ENCODE measurements at regions not wholly inside any gene's neighbourhood (a gene's known extent, or its start where the extent isn't known, plus 50 kb on each side); places are given as distances from the start of the nearest gene placed in this dataset.

- Histone ChIP-seq H3K4ac (replicated peaks; ENCODE audit: insufficient read length, low read depth, low read length) (no peak overlapping the region), H4K8ac (ENCODE audit: extremely low read depth, insufficient read depth, low read length) (no peak overlapping the region)
- no peak for TF ChIP-seq SUZ12 (IDR thresholded peaks at IDR 0.05; ENCODE audit: low read length)
- TF ChIP-seq TEAD4 (IDR thresholded peaks at IDR 0.05; ENCODE audit: low read depth, low read length), result 0 out of 2 replicates have a peak, but pooled peaks have one; percentile 29
- TF ChIP-seq MAX (IDR thresholded peaks at IDR 0.05), result peak; percentile 86
- TF ChIP-seq SIX5 (IDR thresholded peaks at IDR 0.05; ENCODE audit: low read depth, low read length), result no peak
- peak; percentile 59 to 71 for TF ChIP-seq RAD21 (IDR thresholded peaks at IDR 0.05 in 1 of 2, conservative IDR thresholded peaks at IDR 0.05 in 1 of 2; ENCODE audit: low read depth in 2 of 2, low read length in 2 of 2)
- TF ChIP-seq CTCF (IDR thresholded peaks at IDR 0.05; ENCODE audit: control extremely low read depth in 1 of 3, insufficient read depth in 1 of 3, low read depth in 1 of 3, low read length in 3 of 3), result peak; percentile 58 to 86 (median 82)
Measured at GRCh38 chr1:232211149-232211548, 418.8 kb downstream of the SIPA1L2 start.

More at GRCh38 chr1:232211149-232211548, 418.8 kb downstream of the SIPA1L2 start:
- Histone ChIP-seq H3K36me3 (ENCODE audit: control insufficient read depth in 2 of 4, insufficient read depth in 4 of 4, low read length in 3 of 4) (no peaks in the 10 kb centered on the region), H3K79me2 (ENCODE audit: control insufficient read depth in 1 of 2, insufficient read depth in 2 of 2, low read length in 2 of 2) (no peaks in the 10 kb centered on the region), H3K27me3 (replicated peaks in 1 of 4; ENCODE audit: control insufficient read depth in 3 of 4, extremely low read depth in 1 of 4, insufficient read depth in 3 of 4, low read length in 3 of 4) (no peaks in the 10 kb centered on the region; a peak in 1 of 7 replicates), H3K23me2 (ENCODE audit: low read depth, low read length) (no peaks in the 10 kb centered on the region), H2BK12ac (ENCODE audit: low read depth, low read length) (no peak overlapping the region), H3K18ac (ENCODE audit: extremely low read depth, low read length) (no peak overlapping the region), H2BK120ac (replicated peaks; ENCODE audit: low read depth, low read length) (no peak overlapping the region), H3K4me2 (ENCODE audit: insufficient read depth in 1 of 2, low read depth in 2 of 2, low read length in 2 of 2) (no peak overlapping the region), H2BK5ac (ENCODE audit: low read depth, low read length) (no peak overlapping the region), H4K5ac (ENCODE audit: insufficient read length, low read depth, low read length) (no peak overlapping the region), H3K79me1 (ENCODE audit: low read depth, low read length) (no peaks in the 10 kb centered on the region), H2BK15ac (ENCODE audit: low read length) (no peak overlapping the region), H3K23ac (ENCODE audit: insufficient read length) (no peak overlapping the region), H2AK5ac (ENCODE audit: low read depth, low read length) (no peak overlapping the region), H2AFZ (ENCODE audit: low read length) (no peak overlapping the region), H3K27ac (ENCODE audit: low read depth, low read length) (no peak overlapping the region), H3K56ac (replicated peaks; ENCODE audit: insufficient read length, low read depth, low read length) (no peak overlapping the region), H4K20me1 (replicated peaks in 1 of 2; ENCODE audit: control insufficient read depth in 1 of 2, insufficient read depth in 2 of 2, low read length in 2 of 2) (peaks cover 0 to 1% of the 10 kb centered on the region in 2 experiments), H2BK20ac (ENCODE audit: low read length) (no peak overlapping the region), H3K14ac (ENCODE audit: insufficient read length) (no peak overlapping the region), H3K4me1 (replicated peaks in 1 of 4; ENCODE audit: control insufficient read depth in 3 of 4, insufficient read depth in 4 of 4, low read length in 3 of 4) (peaks cover 0 to 6% (median 0%) of the 10 kb centered on the region in 4 experiments; a peak in 1 of 7 replicates), H3K4me3 (ENCODE audit: extremely low read depth in 1 of 4, insufficient read depth in 2 of 4, low read depth in 3 of 4, low read length in 4 of 4) (no peak overlapping the region), H4K91ac (replicated peaks; ENCODE audit: insufficient read length, low read length) (no peak overlapping the region), H3K9ac (replicated peaks in 1 of 4; ENCODE audit: extremely low read depth in 1 of 4, low read depth in 3 of 4, low read length in 3 of 4) (no peak overlapping the region), H3K9me3 (ENCODE audit: insufficient read depth in 2 of 2, low read depth in 1 of 2, low read length in 1 of 2) (no peaks in the 10 kb centered on the region)
- peak in 1 of 2 experiments; percentile 75 for DNase-seq (ENCODE audit: low read depth in 1 of 2, low spot score in 2 of 2)
- peak; percentile 19 for FAIRE-seq
- 94% methylated on average over 2 of the region's 2 CpGs; no CpG with 5 or more reads in 1 of the 2 experiments for WGBS, 2 experiments (ENCODE audit: extremely low coverage in 1 of 2, insufficient coverage in 1 of 2, insufficient read length in 1 of 2, insufficient replicate concordance in 2 of 2, low coverage in 1 of 2, low lambda C conversion rate in 2 of 2, missing lambda C conversion rate in 1 of 2)
- CTCF ChIA-PET (ENCODE audit: partially characterized antibody), result interaction anchor here (0.5 to 2.2 kb wide), 12 partner anchors 10 to 840 kb away, joined by 3 to 9 read pairs (median 3); no protein-coding TSS in a partner anchor
- POLR2A ChIA-PET (ENCODE audit: partially characterized antibody), result interaction anchor here (1.0 kb wide), 1 partner anchor 142 kb away, joined by 3 read pairs; no protein-coding TSS in a partner anchor

Data from H1 (cell line).